ENCODE measurements at regions not wholly inside any gene's neighbourhood (a gene's known extent, or its start where the extent isn't known, plus 50 kb on each side); places are given as distances from the start of the nearest gene placed in this dataset.

- no peaks in the 10 kb centered on the region for H3K9me3 ChIP-seq
- peaks cover 14% of the 10 kb centered on the region for H3K4me1 ChIP-seq
- TF ChIP-seq POLR2A (IDR thresholded peaks at IDR 0.05) (no peak), POLR2AphosphoS5 (IDR thresholded peaks at IDR 0.05; ENCODE audit: insufficient read depth in 1 of 2, low read depth in 1 of 2) (no peak), CTCF (IDR thresholded peaks at IDR 0.05) (no peak)
- no peak overlapping the region for H3K27ac ChIP-seq
- DNase-seq (ENCODE audit: extremely low spot score in 2 of 2), result no peak
- no peaks in the 10 kb centered on the region for H3K36me3 ChIP-seq
- intact Hi-C loops (cut with DNase I), result no loop called here
- H3K4me3 ChIP-seq, result no peak overlapping the region
- H3K27me3 ChIP-seq, result peaks cover 4% of the 10 kb centered on the region
Measured at GRCh38 chrX:137424679-137425078, 141.2 kb upstream of the ZIC3 start.

DNA sequence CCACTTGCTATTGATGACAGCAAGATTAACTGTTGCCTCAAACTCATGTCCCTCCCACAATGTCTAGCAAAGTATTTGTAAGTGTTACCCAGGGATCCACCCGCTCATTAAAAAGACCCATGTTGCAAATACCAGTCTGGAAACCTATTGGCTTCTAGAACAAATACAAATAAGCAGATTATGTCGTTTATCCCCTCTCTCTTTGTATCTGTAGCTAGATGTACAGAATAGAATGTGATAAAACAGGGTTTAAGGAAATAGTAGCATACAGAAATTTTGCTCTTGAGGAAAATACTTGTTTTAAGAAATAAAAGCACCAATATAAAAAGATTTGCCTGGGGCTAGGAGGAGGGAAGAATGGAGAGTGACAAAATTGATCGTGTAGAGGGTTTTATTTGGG, 142.7 kb upstream of the ZIC3 start:
- DNase-seq (ENCODE audit: extremely low spot score in 2 of 2), result no peak
- no peak for TF ChIP-seq POLR2AphosphoS5 (IDR thresholded peaks at IDR 0.05; ENCODE audit: insufficient read depth in 1 of 2, low read depth in 1 of 2)
- TF ChIP-seq CTCF (IDR thresholded peaks at IDR 0.05), result no peak
- no peak for TF ChIP-seq POLR2A (IDR thresholded peaks at IDR 0.05)
- Histone ChIP-seq H3K27ac (no peak overlapping the region), H3K9me3 (no peaks in the 10 kb centered on the region), H3K36me3 (no peaks in the 10 kb centered on the region), H3K4me1 (peaks cover 14% of the 10 kb centered on the region), H3K27me3 (no peaks in the 10 kb centered on the region), H3K4me3 (no peak overlapping the region)
- intact Hi-C loops (cut with DNase I), result no loop called here

GRCh38 chrX:137418086-137418485, 147.8 kb upstream of the ZIC3 start:
- no peaks in the 10 kb centered on the region for H3K36me3 ChIP-seq
- TF ChIP-seq POLR2A (IDR thresholded peaks at IDR 0.05), result no peak
- TF ChIP-seq POLR2AphosphoS5 (IDR thresholded peaks at IDR 0.05; ENCODE audit: insufficient read depth in 1 of 2, low read depth in 1 of 2), result no peak
- no peak for TF ChIP-seq CTCF (IDR thresholded peaks at IDR 0.05)
- no peak overlapping the region for H3K27ac ChIP-seq
- H3K4me1 ChIP-seq, result no peaks in the 10 kb centered on the region
- intact Hi-C loops (cut with DNase I), result no loop called here
- no peak for DNase-seq (ENCODE audit: extremely low spot score in 2 of 2)
- no peaks in the 10 kb centered on the region for H3K27me3 ChIP-seq
- no peaks in the 10 kb centered on the region for H3K9me3 ChIP-seq
- no peak overlapping the region for H3K4me3 ChIP-seq

DNA sequence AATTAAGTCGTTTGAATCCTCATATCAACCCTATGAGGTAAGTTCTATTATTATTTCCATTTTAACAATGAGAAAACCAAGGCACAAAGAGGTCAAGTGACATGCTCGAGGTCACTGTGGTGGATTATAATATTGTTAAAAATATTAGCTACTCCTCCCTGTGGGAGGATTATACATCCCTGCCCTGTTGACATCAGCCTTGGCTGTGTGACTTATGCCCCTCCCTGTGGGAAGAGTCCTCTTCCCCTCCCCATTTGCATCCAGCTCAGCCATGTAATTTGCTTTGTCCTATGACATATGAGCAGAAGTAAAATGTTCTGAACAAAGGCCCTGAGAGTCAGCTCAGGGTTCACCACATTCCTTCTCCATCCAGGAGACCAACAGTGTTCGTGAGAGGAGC, 152.7 kb upstream of the ZIC3 start:
- TF ChIP-seq POLR2A (IDR thresholded peaks at IDR 0.05), result no peak
- no peak for TF ChIP-seq POLR2AphosphoS5 (IDR thresholded peaks at IDR 0.05; ENCODE audit: insufficient read depth in 1 of 2, low read depth in 1 of 2)
- no peak for TF ChIP-seq CTCF (IDR thresholded peaks at IDR 0.05)
- intact Hi-C loops (cut with DNase I), result no loop called here
- DNase-seq (ENCODE audit: extremely low spot score in 2 of 2), result no peak
- no peaks in the 10 kb centered on the region for H3K4me1 ChIP-seq
- H3K27ac ChIP-seq, result no peak overlapping the region
- no peaks in the 10 kb centered on the region for H3K9me3 ChIP-seq
- no peaks in the 10 kb centered on the region for H3K36me3 ChIP-seq
- H3K27me3 ChIP-seq, result no peaks in the 10 kb centered on the region
- no peak overlapping the region for H3K4me3 ChIP-seq

DNA sequence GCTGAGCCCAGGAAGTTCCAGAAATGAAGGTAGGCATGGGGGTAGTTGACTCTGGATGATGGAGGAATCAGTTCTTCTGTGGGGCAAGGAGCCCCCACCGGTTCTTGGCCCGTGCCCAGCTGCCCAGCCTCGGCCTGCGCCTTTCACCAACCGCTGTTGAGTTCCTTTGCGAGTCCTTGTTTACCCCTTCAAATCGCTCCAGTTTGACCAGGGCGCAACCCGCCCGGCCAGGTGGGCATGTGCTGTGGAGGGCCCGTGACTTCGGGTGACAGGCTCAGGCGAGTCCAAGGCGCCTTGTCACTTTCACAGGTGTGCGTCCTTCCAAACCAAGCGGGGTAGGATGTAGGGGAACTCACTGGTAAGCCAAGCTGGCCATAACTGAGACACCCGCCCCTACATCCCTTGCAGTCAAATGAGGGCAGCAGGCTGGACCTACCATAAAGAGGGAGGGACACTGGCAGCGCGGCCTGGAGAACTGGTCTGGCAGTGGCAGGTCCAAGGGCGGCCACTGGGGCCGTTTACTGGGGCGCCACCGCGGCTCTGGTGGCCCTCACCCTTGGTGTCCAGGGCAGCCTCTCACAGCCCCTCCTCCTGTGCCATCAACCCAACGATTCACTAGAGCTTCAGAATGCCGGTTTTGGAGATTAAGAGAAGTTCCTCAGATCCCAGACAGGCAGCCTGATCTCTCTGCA, 160.3 kb upstream of the ZIC3 start:
- H3K4me3 ChIP-seq, result no peak overlapping the region
- H3K36me3 ChIP-seq, result no peaks in the 10 kb centered on the region
- no peak for TF ChIP-seq POLR2AphosphoS5 (IDR thresholded peaks at IDR 0.05; ENCODE audit: insufficient read depth in 1 of 2, low read depth in 1 of 2)
- no peak for TF ChIP-seq POLR2A (IDR thresholded peaks at IDR 0.05)
- no peak for TF ChIP-seq CTCF (IDR thresholded peaks at IDR 0.05)
- no peaks in the 10 kb centered on the region for H3K27me3 ChIP-seq
- H3K27ac ChIP-seq, result no peak overlapping the region
- H3K9me3 ChIP-seq, result no peaks in the 10 kb centered on the region
- DNase-seq (ENCODE audit: extremely low spot score in 2 of 2), result no peak
- intact Hi-C loops (cut with DNase I), result no loop called here
- no peaks in the 10 kb centered on the region for H3K4me1 ChIP-seq
